Heart left ventricle (tissue), 13 donors: ENCODE measurements at regions not wholly inside any gene's neighbourhood (a gene's known extent, or its start where the extent isn't known, plus 50 kb on each side); places are given as distances from the start of the nearest gene placed in this dataset.

Source experiments
- POLR2A ChIP-seq, 2 donors: fragments of 450-650 bp; IDR thresholded peaks; one replicate each; pipeline ENCODE4 v1.6.1; 2017; ENCODE audit warnings: antibody characterized with exemption in 2 of 2, mild to moderate bottlenecking in 2 of 2, moderate library complexity in 2 of 2
- TF ChIP-seq, protein P1 (sequence below), 12 donors: fragments of 200-600 bp; sonication (generic) in 4 of 12; IDR thresholded peaks; one replicate each; pipeline versions ENCODE4 v1.5.0 to v1.8.0; 2018 to 2022; ENCODE audit warnings: antibody characterized with exemption in 12 of 12, mild to moderate bottlenecking in 5 of 12
- donor health status: ischemic (EF 13 %, LVEDD 7.1; RV severe dilation, severe dysfunction).
- donor health status: DM: no; HTN: yes; CAD: no.
- donor health status: DM: no; HTN: no; CAD: no.
- donor health status: ischemic (EF 25% LVEDD 6.9; RV normal size, moderate dysfunction).
- donor health status: ischemic (EF 25% LVEDD 5.7; RV mildly dilated, moderate dysfunction).
- donor health status: ischemic (EF 35%, LVEDD 5.7; RV mildly dilated, moderate dysfunction).
- donor health status: nonischemic (EF 11% LVEDD 7.7; RV severe dilation, severe dysfunction).
- donor health status: DM: yes; HTN: yes; CAD: no.
- donor health status: PGD.
- donor health status: ischemic (EF 29% LVEDD 5.4; RV normal size, mild dysfunction).
- donor health status: nonischemic (EF 23%, LVEDD 6.1; RV moderate dilation, normal function).

GRCh38 chr18:61989138-61989537 lies 96.3 kb upstream of the RNF152 start:
- TF ChIP-seq, protein P1, sequence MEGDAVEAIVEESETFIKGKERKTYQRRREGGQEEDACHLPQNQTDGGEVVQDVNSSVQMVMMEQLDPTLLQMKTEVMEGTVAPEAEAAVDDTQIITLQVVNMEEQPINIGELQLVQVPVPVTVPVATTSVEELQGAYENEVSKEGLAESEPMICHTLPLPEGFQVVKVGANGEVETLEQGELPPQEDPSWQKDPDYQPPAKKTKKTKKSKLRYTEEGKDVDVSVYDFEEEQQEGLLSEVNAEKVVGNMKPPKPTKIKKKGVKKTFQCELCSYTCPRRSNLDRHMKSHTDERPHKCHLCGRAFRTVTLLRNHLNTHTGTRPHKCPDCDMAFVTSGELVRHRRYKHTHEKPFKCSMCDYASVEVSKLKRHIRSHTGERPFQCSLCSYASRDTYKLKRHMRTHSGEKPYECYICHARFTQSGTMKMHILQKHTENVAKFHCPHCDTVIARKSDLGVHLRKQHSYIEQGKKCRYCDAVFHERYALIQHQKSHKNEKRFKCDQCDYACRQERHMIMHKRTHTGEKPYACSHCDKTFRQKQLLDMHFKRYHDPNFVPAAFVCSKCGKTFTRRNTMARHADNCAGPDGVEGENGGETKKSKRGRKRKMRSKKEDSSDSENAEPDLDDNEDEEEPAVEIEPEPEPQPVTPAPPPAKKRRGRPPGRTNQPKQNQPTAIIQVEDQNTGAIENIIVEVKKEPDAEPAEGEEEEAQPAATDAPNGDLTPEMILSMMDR (IDR thresholded peaks at IDR 0.05), result no peak
- no peak for TF ChIP-seq POLR2A (IDR thresholded peaks at IDR 0.05)
